Fibroblast of gingiva (primary cell): ENCODE measurements at regions not wholly inside any gene's neighbourhood (a gene's known extent, or its start where the extent isn't known, plus 50 kb on each side); places are given as distances from the start of the nearest gene placed in this dataset.

Experiments
- DNase-seq: peaks from one replicate; pipeline ENCODE4 v3.0.0-alpha.2; 2011; ENCODE audit warnings: low read depth

- no peak for DNase-seq
Measured at GRCh38 chr9:18149471-18150011, 324.4 kb upstream of the ADAMTSL1 start.

GRCh38 chr9:18154661-18155060, 319.3 kb upstream of the ADAMTSL1 start:
- no peak for DNase-seq

DNA sequence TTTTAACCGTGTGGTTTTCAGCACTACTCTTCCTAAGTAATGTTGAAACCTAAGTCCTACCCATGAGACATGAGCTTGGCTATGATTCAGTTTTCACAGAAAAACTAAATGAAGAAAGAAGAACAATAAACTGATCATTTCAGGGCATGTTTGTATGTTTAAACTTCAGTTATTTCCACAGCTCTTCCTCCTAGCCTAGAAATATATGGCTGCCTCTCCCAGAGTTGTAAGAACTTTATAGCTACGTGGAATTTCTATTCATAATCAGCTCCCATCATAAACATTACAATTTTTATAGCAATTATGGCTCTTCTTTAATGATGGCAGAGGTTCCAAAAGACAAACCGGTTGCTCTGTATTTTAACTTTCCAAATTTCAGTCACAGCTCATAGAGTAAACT, 314.7 kb upstream of the ADAMTSL1 start:
- no peak for DNase-seq

DNA sequence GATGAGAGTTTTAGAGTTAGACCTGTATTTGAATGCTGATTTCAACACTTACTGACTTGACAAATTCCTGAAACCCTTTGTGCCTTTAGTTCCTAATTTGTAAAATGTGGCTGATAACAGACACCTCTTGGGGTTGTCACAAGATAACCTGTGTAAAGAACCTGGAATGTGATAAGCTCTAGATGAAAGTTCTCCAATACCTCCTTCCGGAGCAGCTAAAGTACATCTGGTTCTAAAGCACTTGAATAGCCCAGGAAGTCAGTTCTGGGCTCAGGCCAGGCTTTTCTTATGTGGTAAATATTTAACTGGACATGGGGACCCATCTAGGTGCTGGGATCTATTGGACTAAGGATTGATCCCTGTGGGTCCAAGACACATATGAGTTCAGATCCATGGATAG, 310.8 kb upstream of the ADAMTSL1 start:
- no peak for DNase-seq

GRCh38 chr9:18167733-18168132, 306.2 kb upstream of the ADAMTSL1 start:
- no peak for DNase-seq

DNA sequence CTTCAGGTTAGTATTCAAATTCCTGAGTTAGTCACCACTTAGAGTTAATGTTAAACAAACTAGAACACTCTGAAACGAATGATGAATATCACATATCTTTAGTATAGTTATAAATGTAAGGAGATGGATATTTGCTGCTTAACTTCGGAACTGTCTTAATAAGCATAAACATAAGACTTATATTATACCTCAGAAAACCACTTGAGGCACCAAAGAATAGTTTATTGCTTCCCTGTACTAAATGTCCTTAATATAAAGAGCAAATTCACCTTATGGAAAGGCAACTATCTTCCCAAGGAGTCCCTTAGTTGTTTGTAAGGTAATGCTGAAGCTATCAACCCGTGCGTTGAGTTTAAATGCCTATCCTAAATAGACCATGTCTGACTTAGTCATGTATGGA, 300.0 kb upstream of the ADAMTSL1 start:
- DNase-seq = no peak

GRCh38 chr9:18182636-18183035, 291.3 kb upstream of the ADAMTSL1 start:
- no peak for DNase-seq

GRCh38 chr9:18183974-18184373, 290.0 kb upstream of the ADAMTSL1 start:
- no peak for DNase-seq

- DNase-seq = no peak
Measured at GRCh38 chr9:18184401-18184800, 289.6 kb upstream of the ADAMTSL1 start.

DNA sequence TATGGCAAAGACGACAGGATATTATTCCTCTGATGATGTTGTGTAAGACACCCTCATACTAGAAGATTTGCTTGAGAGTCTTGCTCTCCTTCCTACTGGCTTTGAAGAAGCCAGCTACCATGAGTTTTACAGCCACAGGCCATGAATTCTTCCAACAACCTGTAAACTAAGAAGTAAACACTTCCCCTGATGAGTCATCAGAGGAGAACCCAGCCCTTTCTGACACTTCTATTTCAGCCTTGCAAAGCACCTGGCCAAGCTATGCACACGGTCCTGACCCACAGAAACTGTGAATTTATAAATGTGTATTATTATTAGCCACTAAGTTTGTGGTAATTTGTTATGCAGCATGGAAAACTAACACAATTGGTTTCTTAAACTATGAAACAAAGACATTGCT, 288.8 kb upstream of the ADAMTSL1 start:
- DNase-seq = no peak

GRCh38 chr9:18188971-18189370, 285.0 kb upstream of the ADAMTSL1 start:
- DNase-seq = no peak

DNA sequence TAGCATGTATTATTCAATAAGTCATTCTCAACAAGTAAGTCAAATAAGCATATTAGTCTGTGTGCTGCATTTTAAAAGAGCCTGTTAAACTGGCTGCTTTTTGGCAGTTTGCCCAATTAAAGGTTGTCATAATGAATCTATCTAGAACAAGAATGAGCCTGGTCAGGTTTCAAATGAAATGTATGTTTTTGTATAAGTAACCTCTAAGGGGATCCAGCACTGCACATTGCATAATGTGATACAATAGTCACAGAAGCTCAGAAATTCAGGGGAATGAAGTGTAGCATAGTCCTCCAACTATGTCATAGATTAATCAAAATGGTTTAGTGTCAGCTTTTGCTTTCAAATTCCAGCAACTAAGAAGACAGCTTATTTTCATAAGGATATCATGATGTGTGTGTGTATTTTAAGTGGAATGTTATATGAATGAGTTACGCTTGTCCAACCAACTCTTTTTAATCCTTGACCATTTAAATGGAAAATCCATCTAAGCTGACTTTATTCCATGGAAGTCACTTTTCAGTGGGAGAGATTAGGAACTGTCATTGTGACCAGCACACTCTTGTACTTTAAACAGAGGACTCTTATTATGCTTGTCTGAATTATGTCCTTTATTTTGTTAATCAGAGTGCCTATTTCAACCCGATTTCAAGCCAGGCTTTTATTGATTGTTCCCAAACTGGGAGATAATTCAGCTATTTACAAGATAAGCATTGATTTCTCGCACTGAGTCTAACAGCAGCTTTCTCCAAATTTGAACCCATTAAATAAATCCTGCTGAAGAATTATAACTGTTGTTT, 283.9 kb upstream of the ADAMTSL1 start:
- DNase-seq = no peak

DNA sequence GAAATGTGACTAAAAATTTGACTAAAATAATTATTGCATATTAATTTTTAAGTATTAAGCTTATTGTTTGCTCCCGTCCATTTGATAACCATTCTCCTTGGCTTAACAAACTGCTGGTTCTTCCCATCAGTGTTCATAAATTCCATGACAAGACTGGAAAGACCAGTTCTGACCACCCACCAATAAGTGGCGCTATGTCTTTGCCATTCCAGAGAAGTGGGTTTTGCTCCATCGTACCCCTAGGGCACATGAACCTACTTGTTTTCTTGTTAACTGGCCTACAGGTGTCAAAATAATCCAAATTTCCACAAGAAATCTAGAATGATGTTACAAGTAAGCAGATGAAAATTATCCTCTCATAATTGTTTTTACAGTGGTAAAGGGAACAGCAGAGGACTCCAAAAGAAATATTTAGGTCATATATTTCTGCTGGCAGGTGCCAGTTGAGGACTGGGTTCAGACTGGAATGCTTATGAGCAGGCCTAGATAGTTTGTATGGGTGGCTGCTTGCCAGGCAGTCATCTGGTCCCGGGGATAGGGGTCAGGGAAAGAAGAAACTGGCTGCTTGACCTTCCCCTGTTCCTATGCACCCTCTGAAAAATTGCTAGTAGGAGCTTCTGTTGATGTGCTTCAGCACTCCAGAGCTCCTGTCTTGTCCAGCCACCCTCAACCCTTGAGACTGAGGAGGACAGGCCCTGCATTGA, 283.1 kb upstream of the ADAMTSL1 start:
- no peak for DNase-seq

- no peak for DNase-seq
Measured at GRCh38 chr9:18194316-18194715, 279.6 kb upstream of the ADAMTSL1 start.

DNA sequence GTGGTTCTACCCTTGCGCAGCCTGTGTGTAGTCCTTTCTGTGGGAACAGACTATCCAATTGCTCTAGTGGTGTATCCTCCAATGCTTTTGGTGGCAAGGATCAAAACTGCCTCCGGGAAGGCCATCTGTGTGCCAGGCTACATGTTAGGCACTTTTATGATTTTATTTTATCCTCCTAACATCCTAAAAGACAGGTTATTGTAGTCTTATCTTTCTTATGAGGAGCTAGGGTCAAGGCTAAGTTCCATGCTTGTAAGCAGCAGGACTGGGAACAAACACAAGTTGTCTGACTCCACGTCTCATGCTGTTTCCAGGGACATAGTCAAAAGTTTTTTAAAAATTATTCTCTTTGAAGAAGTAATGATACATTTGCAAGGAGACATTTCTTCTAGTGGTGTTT, 278.7 kb upstream of the ADAMTSL1 start:
- no peak for DNase-seq

- no peak for DNase-seq
Measured at GRCh38 chr9:18202924-18203323, 271.0 kb upstream of the ADAMTSL1 start.

DNA sequence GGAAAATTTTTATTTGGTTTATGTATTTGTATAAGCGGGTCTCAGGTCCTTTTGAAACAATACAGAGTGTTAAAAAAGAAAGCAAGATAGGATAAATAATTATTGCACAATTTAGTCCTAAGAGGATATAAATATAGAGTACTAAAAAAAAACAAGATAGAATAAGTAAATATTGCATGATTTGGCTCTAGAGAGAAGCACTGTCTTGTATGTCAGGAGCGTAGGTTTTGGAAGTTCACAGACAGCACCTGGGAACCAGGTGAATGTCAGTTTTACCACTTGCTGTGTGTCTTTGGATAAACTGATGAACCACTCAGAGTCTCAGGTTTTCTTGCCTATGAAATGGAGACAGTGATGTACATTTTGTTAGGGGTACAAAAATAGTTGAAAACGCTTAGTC, 266.2 kb upstream of the ADAMTSL1 start:
- no peak for DNase-seq

GRCh38 chr9:18208166-18209059, 265.5 kb upstream of the ADAMTSL1 start:
- peak; percentile 16 for DNase-seq

DNA sequence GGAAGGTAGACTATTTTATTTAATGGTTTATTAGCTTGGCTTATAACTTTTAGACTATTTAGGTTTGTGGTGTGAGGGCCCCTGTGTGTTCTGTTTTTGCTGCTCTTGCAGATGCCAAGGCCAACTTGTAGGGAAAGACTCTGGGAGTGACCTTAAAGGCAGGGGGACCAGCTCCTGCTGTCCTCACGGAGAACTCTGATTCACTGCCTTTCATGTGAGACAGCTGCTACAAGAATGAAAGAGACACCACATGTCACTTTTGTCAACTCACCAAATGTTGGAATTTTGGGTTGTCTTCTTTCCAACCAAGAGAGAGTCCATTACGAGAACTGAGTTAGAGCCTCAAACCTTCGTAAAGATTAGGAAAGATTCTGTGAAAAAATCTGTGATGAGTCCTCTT, 258.3 kb upstream of the ADAMTSL1 start:
- DNase-seq = no peak

DNA sequence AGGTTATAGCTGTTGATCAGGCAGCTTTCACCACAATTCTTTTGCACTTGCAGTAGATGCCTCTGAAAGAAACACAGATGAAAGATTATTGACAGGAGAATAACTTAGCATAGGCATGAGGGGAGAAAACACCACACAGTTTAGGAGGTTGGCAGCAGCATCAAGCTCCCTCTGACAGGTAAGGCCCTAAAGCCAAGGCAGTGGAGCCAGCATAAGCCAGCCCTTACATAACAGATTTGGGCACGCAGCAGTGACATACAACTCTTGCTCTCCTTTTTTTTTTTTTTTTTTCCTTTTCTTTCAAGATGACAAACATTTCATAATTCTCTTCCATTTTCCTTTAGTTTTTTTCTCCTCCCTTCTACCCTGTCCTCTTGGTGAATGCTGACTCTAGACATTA, 257.6 kb upstream of the ADAMTSL1 start:
- DNase-seq = no peak

DNA sequence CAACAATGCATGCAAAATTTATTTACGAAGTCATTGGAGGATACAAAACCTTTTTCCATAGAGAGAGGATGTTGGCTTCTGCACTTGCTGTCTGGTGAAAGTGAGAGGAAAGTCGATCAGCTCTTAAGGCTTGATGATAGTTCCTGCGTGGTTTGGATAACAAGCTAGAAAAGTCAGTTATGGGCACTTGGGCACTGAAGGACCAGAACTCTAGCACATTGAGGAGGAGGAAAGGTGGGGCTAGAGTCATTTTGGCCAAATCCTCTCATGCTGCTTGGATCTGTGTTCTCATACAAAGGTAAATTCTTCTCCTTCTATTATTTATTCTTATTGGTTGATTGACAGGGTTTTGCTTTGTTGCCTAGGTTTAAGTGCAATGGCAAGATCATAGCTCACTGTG, 245.9 kb upstream of the ADAMTSL1 start:
- no peak for DNase-seq

GRCh38 chr9:18229992-18230676, 243.8 kb upstream of the ADAMTSL1 start:
- DNase-seq = no peak
